ENCODE measurements at regions not wholly inside any gene's neighbourhood (a gene's known extent, or its start where the extent isn't known, plus 50 kb on each side); places are given as distances from the start of the nearest gene placed in this dataset.

DNA sequence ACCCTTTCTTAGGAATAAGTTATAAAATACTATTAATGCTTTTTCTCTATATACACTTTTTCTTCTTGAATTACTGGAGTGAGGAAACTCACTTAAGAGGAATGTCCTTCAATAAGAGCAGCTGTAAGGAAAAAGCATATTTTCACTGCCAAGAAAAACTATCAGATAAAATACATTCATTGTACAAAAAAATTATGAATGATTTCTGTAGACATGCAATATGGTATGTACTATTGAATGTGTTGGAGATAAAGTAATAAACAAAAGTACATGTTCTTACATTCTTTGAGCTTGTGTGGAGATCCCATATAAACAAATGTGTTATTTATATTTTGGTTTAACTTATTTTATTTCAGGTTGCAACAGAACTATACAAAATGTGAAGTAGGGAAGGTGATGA is 241.0 kb upstream of the ZNF717 start:
- no peak overlapping the region for H3K4me3 ChIP-seq (ENCODE audit: low read depth, low read length)
- DNase-seq (ENCODE audit: low read depth), result no peak
- TF ChIP-seq, protein P1, sequence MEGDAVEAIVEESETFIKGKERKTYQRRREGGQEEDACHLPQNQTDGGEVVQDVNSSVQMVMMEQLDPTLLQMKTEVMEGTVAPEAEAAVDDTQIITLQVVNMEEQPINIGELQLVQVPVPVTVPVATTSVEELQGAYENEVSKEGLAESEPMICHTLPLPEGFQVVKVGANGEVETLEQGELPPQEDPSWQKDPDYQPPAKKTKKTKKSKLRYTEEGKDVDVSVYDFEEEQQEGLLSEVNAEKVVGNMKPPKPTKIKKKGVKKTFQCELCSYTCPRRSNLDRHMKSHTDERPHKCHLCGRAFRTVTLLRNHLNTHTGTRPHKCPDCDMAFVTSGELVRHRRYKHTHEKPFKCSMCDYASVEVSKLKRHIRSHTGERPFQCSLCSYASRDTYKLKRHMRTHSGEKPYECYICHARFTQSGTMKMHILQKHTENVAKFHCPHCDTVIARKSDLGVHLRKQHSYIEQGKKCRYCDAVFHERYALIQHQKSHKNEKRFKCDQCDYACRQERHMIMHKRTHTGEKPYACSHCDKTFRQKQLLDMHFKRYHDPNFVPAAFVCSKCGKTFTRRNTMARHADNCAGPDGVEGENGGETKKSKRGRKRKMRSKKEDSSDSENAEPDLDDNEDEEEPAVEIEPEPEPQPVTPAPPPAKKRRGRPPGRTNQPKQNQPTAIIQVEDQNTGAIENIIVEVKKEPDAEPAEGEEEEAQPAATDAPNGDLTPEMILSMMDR (IDR thresholded peaks at IDR 0.05; ENCODE audit: insufficient read depth, low read depth, low read length), result no peak

DNA sequence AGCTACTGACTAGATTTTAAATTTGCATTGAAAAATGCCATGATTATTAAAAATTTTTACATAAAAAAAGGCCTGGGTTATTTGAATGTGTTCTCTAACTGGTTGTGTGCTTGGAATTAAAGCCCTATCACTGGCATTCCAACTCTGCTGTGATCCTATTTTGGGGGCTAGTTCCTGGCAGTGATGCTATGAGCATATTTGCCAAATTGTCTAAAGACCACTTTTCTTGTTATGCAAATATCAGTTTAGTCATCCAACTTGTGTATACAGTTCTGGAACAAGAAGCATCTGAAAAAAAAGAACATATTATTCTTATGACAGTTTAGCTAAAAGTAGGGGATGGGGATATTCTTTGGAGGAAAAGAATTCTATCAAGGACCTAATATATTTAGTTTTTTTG is 243.4 kb upstream of the ZNF717 start:
- H3K4me3 ChIP-seq (ENCODE audit: low read depth, low read length), result no peak overlapping the region
- no peak for DNase-seq (ENCODE audit: low read depth)
- TF ChIP-seq, protein P1 (IDR thresholded peaks at IDR 0.05; ENCODE audit: insufficient read depth, low read depth, low read length), result no peak

DNA sequence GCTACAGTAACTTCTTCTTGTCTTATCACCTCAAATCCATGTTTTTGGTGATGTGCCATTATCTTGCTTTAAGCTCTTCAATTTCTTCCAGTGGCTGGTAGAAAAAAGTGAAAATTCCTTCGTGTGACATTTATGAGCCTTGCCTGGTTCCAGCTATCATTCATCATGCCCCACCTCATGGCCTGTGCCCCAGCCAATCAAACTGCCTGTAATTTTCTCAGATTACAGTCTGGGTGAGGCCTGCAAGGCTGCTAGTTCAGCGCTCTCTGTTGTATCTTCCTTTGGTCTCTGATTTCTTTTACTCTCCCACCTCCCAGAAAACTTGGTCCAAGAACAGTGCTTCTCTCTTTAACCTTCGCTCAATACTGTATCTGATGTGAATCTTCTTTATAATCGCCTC is 249.3 kb upstream of the ZNF717 start:
- TF ChIP-seq, protein P1 (IDR thresholded peaks at IDR 0.05; ENCODE audit: insufficient read depth, low read depth, low read length), result no peak
- no peak overlapping the region for H3K4me3 ChIP-seq (ENCODE audit: low read depth, low read length)
- DNase-seq (ENCODE audit: low read depth), result no peak

DNA sequence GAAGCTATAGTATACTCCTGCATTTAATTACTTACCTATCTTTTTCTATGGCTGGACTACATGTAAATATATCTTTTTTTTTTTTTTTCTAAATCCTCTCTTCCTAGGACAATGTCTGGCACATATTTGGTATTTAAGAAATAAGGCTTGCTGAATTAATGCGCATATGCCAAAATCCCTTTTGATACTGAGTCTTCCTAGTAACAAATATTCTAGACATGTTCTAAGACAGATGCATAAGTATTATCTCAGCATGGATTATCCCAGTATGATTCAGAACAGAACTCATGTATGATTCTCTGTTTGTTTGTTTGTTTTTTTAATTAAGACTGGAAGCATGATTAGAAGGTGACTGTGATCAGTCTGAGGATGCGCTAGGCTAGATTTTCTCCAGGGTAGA is 249.8 kb upstream of the ZNF717 start:
- H3K4me3 ChIP-seq (ENCODE audit: low read depth, low read length), result no peak overlapping the region
- DNase-seq (ENCODE audit: low read depth), result no peak
- TF ChIP-seq, protein P1 (IDR thresholded peaks at IDR 0.05; ENCODE audit: insufficient read depth, low read depth, low read length), result no peak

DNA sequence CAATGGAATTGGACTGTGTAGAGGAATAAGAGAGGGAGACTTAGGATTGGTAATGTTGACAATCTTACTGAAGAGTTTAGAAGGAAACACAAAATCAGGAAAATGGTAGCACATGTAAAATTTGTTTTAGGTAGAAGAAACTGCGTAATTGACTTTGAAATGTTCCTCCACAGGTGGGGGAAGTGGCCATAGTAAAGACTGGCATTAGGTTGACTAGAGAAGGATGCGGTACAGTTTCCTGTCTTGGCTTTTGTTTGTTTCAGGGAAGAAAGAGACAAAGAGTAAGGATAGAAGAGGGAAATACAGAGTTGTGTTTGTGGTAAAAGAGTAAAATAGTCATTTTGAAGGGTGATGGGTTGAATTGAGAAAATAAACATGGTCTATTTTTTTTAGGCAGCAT is 253.6 kb upstream of the ZNF717 start:
- no peak for DNase-seq (ENCODE audit: low read depth)
- H3K4me3 ChIP-seq (ENCODE audit: low read depth, low read length), result no peak overlapping the region
- TF ChIP-seq, protein P1 (IDR thresholded peaks at IDR 0.05; ENCODE audit: insufficient read depth, low read depth, low read length), result no peak

DNA sequence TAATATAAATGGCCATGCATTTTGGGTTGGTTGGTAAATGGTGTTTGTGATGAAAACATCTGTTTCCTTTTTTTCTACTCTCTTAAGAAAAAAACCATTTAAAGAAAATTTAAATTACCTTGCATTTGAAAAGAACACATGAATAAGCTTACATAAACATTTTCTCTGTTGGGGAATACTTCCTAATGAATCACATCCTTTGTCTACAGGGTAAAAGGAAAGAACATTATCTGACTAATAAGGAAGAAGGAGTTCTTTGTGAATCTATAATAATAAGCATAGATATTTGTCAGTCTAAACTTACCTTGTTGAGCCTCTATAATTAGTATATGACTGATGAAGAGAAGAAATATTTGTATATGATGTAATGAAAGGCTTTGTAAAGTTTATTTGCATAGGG is 254.1 kb upstream of the ZNF717 start:
- TF ChIP-seq, protein P1 (IDR thresholded peaks at IDR 0.05; ENCODE audit: insufficient read depth, low read depth, low read length), result no peak
- DNase-seq (ENCODE audit: low read depth), result no peak
- H3K4me3 ChIP-seq (ENCODE audit: low read depth, low read length), result no peak overlapping the region

DNA sequence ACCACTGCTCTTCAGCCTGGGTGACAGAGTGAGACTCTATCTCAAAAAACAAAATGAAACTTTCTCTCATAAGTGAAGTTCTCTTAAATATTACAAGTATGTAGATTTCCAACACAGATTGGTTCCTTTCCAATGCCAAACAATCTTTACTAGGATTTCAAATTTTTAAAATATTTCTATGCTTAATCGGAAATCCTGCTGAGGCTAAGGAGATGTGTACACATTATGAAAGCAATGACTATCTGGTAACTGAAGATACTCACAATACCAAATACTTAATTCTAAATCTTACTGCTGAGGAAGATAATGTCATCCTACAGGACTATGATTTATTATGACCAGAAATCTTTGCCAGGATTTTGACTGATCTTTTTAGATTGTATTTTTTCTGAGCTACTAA is 255.6 kb upstream of the ZNF717 start:
- DNase-seq (ENCODE audit: low read depth), result no peak
- H3K4me3 ChIP-seq (ENCODE audit: low read depth, low read length), result no peak overlapping the region
- TF ChIP-seq, protein P1 (IDR thresholded peaks at IDR 0.05; ENCODE audit: insufficient read depth, low read depth, low read length), result no peak

All from fibroblast of villous mesenchyme (primary cell).